OCI-LY7 (cell line): ENCODE measurements at regions not wholly inside any gene's neighbourhood (a gene's known extent, or its start where the extent isn't known, plus 50 kb on each side); places are given as distances from the start of the nearest gene placed in this dataset.

Experiments used
- BruUV-seq: library from RNA; stranded (reverse); fragments of 400-500 nt; replicated peaks from 2 replicates; lab custom pipeline; 2021; lab: Mats Ljungman, UMichigan
- CTCF ChIA-PET: fragments of 300-600 bp; sonication (Branson Sonifier 250); formaldehyde crosslinking; loops from one replicate; lab custom pipeline; 2022; ENCODE audit warnings: antibody characterized with exemption; ENCODE audit not compliant: unreplicated experiment; lab: Charles Lee
- POLR2A ChIA-PET: fragments of 300-600 bp; sonication (Branson Sonifier 250); formaldehyde crosslinking; loops from one replicate; lab custom pipeline; 2022; ENCODE audit warnings: antibody characterized with exemption; lab: Charles Lee
- DNase-seq: peaks from one replicate; pipeline ENCODE4 v3.0.0-alpha.2; 2015; ENCODE audit warnings: low spot score
- H2AFZ ChIP-seq: fragments of 200-600 bp; sonication (generic), shearing (Covaris generic); 2 replicates; pipeline ENCODE4 v1.6.1; 2014; ENCODE audit warnings: mild to moderate bottlenecking, antibody characterized with exemption, low read length, moderate library complexity
- H3K27ac ChIP-seq: fragments of 200-600 bp; sonication (generic); 2 replicates; pipeline ENCODE4 v1.5.1; 2014; ENCODE audit warnings: mixed run types, low read depth, mild to moderate bottlenecking, moderate library complexity, low read length, inconsistent platforms; ENCODE audit not compliant: poor library complexity, severe bottlenecking
- H3K36me3 ChIP-seq: fragments of 200-600 bp; sonication (generic); 2 replicates; pipeline ENCODE4 v1.6.1; 2014; ENCODE audit warnings: mild to moderate bottlenecking, antibody characterized with exemption, low read length, moderate library complexity, mixed read lengths; ENCODE audit not compliant: insufficient read depth
- H3K4me1 ChIP-seq: fragments of 200-600 bp; sonication (generic); 2 replicates; pipeline ENCODE4 v1.5.1; 2014; ENCODE audit warnings: mild to moderate bottlenecking, low read length; ENCODE audit not compliant: insufficient read depth, poor library complexity, severe bottlenecking
- H3K4me2 ChIP-seq: fragments of 200-600 bp; sonication (generic); 2 replicates; pipeline ENCODE4 v1.6.1; 2014; ENCODE audit warnings: mild to moderate bottlenecking, low read length
- H3K4me3 ChIP-seq: fragments of 200-600 bp; sonication (generic); 2 replicates; pipeline ENCODE4 v1.5.1; 2014; ENCODE audit warnings: mild to moderate bottlenecking, low read depth, low read length; ENCODE audit not compliant: poor library complexity, severe bottlenecking
- H3K79me2 ChIP-seq: fragments of 200-600 bp; sonication (generic); 2 replicates; pipeline ENCODE4 v1.6.1; 2016; ENCODE audit warnings: low read depth, mild to moderate bottlenecking, low read length, moderate library complexity, mixed read lengths; ENCODE audit not compliant: insufficient read depth
- H3K9me2 ChIP-seq: fragments of 200-600 bp; sonication (generic); 2 replicates; pipeline ENCODE4 v1.6.1; 2016; ENCODE audit warnings: mild to moderate bottlenecking, low read length, mixed read lengths; ENCODE audit not compliant: insufficient read depth
- H3K9me3 ChIP-seq: fragments of 200-600 bp; sonication (generic); 2 replicates; pipeline ENCODE4 v1.6.1; 2014; ENCODE audit warnings: mild to moderate bottlenecking, mixed run types, low read length, mixed read lengths
- H4K20me1 ChIP-seq: fragments of 200-600 bp; sonication (generic); 2 replicates; pipeline ENCODE4 v1.6.1; 2014; ENCODE audit warnings: mild to moderate bottlenecking, antibody characterized with exemption, low read length, moderate library complexity, mixed read lengths; ENCODE audit not compliant: insufficient read depth
- CTCF ChIP-seq: fragments of 200-600 bp; sonication (generic); conservative IDR thresholded peaks from 2 replicates; pipeline ENCODE4 v1.5.1; 2014; ENCODE audit warnings: mild to moderate bottlenecking, antibody characterized with exemption, low read length, moderate library complexity, mixed read lengths
- EZH2phosphoT487 ChIP-seq: fragments of 200-600 bp; sonication (generic); IDR thresholded peaks from 2 replicates; pipeline ENCODE4 v1.6.1; 2018; ENCODE audit warnings: low read depth, borderline replicate concordance, mild to moderate bottlenecking, mixed run types, antibody characterized with exemption, low read length, moderate library complexity, mixed read lengths
- intact Hi-C: fragments of 100-400 bp; cut with micrococcal nuclease; formaldehyde crosslinking; loops from one replicate; pipeline ENCODE4 v1.10.0; 2022; ENCODE audit not compliant: unreplicated experiment

- no peak for DNase-seq
- intact Hi-C loops, result loop anchor here (5.0 kb wide), 1 partner anchor 146 kb away; no protein-coding TSS in a partner anchor
- H3K79me2 ChIP-seq, result no peaks in the 10 kb centered on the region
- ChIA-PET CTCF (interaction anchor here (1.1 kb wide), 1 partner anchor 67 kb away, joined by 3 read pairs; the partner anchor contains the start of gene SESN3), POLR2A (interaction anchor here (0.6 to 1.9 kb wide), 9 partner anchors 12 to 1039 kb away, joined by 3 to 8 read pairs (median 3); partner anchors contain the start of gene SESN3)
- no peaks in the 10 kb centered on the region for H3K36me3 ChIP-seq
- no peak overlapping the region for H3K4me3 ChIP-seq
- no peak overlapping the region for H3K27ac ChIP-seq
- no TSS peak for BruUV-seq
- H3K4me1 ChIP-seq, result peaks cover 24% of the 10 kb centered on the region
- no peaks in the 10 kb centered on the region for H3K9me3 ChIP-seq
- no peak for TF ChIP-seq EZH2phosphoT487
- no peak for TF ChIP-seq CTCF
- no peak overlapping the region; the same call in 1 of the 2 replicates for H2AFZ ChIP-seq
- H4K20me1 ChIP-seq, result no peaks in the 10 kb centered on the region
- H3K4me2 ChIP-seq, result peak overlapping the region; percentile 65; the same call in 1 of the 2 replicates
- H3K9me2 ChIP-seq, result no peaks in the 10 kb centered on the region
Measured at GRCh38 chr11:95297680-95298452, 66.9 kb upstream of the SESN3 start.

- Histone ChIP-seq H3K36me3 (no peaks in the 10 kb centered on the region), H3K27ac (peak overlapping the region; percentile 5), H3K79me2 (no peaks in the 10 kb centered on the region), H3K4me2 (peak overlapping the region; percentile 65), H4K20me1 (no peaks in the 10 kb centered on the region), H3K4me1 (peaks cover 24% of the 10 kb centered on the region), H3K9me2 (no peaks in the 10 kb centered on the region), H2AFZ (peak overlapping the region; percentile 55; the same call in 1 of the 2 replicates), H3K9me3 (no peaks in the 10 kb centered on the region), H3K4me3 (peak overlapping the region; percentile 38)
- intact Hi-C loops, result loop anchor here (5.0 kb wide), 1 partner anchor 144 kb away; no protein-coding TSS in a partner anchor
- DNase-seq, result peak; percentile 75
- BruUV-seq, result no TSS peak
- TF ChIP-seq EZH2phosphoT487 (no peak), CTCF (no peak)
- ChIA-PET POLR2A (interaction anchor here (0.6 to 1.9 kb wide), 7 partner anchors 14 to 315 kb away, joined by 3 to 8 read pairs (median 4); partner anchors contain the start of gene SESN3), CTCF (interaction anchor here (0.7 to 1.2 kb wide), 5 partner anchors 36 to 144 kb away, joined by 3 to 4 read pairs (median 3); partner anchors contain the start of gene SESN3)
Measured at GRCh38 chr11:95296621-95297025, 65.6 kb upstream of the SESN3 start.
